Common myeloid progenitor, CD34-positive (primary cell): ENCODE measurements at regions not wholly inside any gene's neighbourhood (a gene's known extent, or its start where the extent isn't known, plus 50 kb on each side); places are given as distances from the start of the nearest gene placed in this dataset.

Experiments
- CTCF ChIA-PET: fragments of 350-600 bp; sonication (Branson Sonifier 250); formaldehyde crosslinking; loops from one replicate; lab custom pipeline; 2021; ENCODE audit warnings: antibody characterized with exemption; lab: Charles Lee
- POLR2A ChIA-PET: fragments of 350-600 bp; sonication (Branson Sonifier 250); formaldehyde crosslinking; loops from one replicate; lab custom pipeline; 2021; ENCODE audit warnings: antibody characterized with exemption; lab: Charles Lee
- DNase-seq, 3 donors: peaks; one replicate each; pipeline versions ENCODE4 v3.0.0 to v3.0.0-alpha.2; 2013
- H3K27ac ChIP-seq, 2 experiments: 1 replicate in 1 of 2; 2 replicates in 1 of 2; pipeline ENCODE4 v1.7.0; 2013; ENCODE audit warnings: inconsistent platforms in 2 of 2, low read length in 2 of 2, mild to moderate bottlenecking in 2 of 2, low read depth in 1 of 2, moderate library complexity in 1 of 2; ENCODE audit not compliant: severe bottlenecking in 2 of 2, insufficient read depth in 1 of 2, poor library complexity in 1 of 2
- H3K27me3 ChIP-seq, 5 experiments: replicated peaks in 2 of 5; 1 replicate in 3 of 5; 2 replicates in 2 of 5; pipeline versions ENCODE4 v1.6.1 to v1.7.0; 2013; ENCODE audit warnings: low read length in 4 of 5, mild to moderate bottlenecking in 2 of 5, moderate library complexity in 2 of 5, inconsistent platforms in 1 of 5; ENCODE audit not compliant: insufficient read depth in 5 of 5, control insufficient read depth in 4 of 5
- H3K36me3 ChIP-seq, 4 experiments: 1 replicate in 2 of 4; 2 replicates in 2 of 4; pipeline versions ENCODE4 v1.6.1 to v1.7.0; 2013; ENCODE audit warnings: low read length in 3 of 4, control low read depth in 1 of 4, mild to moderate bottlenecking in 1 of 4; ENCODE audit not compliant: control insufficient read depth in 4 of 4, insufficient read depth in 4 of 4
- H3K4me1 ChIP-seq, 4 experiments: 1 replicate in 3 of 4; 2 replicates in 1 of 4; pipeline versions ENCODE4 v1.6.1 to v1.7.1; 2013; ENCODE audit warnings: low read length in 3 of 4, mild to moderate bottlenecking in 3 of 4, control low read depth in 1 of 4, inconsistent platforms in 1 of 4, moderate library complexity in 1 of 4; ENCODE audit not compliant: control insufficient read depth in 4 of 4, insufficient read depth in 4 of 4; ENCODE audit errors: control extremely low read depth in 1 of 4
- H3K4me3 ChIP-seq, 7 experiments: 1 replicate in 4 of 7; 2 replicates in 3 of 7; pipeline versions ENCODE4 v1.5.1 to v1.7.0; 2013; ENCODE audit warnings: mild to moderate bottlenecking in 7 of 7, low read length in 6 of 7, moderate library complexity in 6 of 7, inconsistent platforms in 2 of 7, low read depth in 2 of 7, control low read depth in 1 of 7; ENCODE audit not compliant: insufficient read depth in 4 of 7, control insufficient read depth in 1 of 7; ENCODE audit errors: extremely low read depth in 1 of 7
- H3K9me3 ChIP-seq, 5 experiments: 1 replicate in 4 of 5; 2 replicates in 1 of 5; pipeline versions ENCODE4 v1.6.1 to v1.7.1; 2013; ENCODE audit warnings: low read length in 4 of 5, mild to moderate bottlenecking in 2 of 5, inconsistent platforms in 1 of 5, low read depth in 1 of 5, moderate library complexity in 1 of 5; ENCODE audit not compliant: control insufficient read depth in 4 of 5, insufficient read depth in 2 of 5; ENCODE audit errors: control extremely low read depth in 1 of 5
- WGBS: methylation state at CpG from one replicate; pipeline ENCODE4 v1.1.5; 2013; ENCODE audit not compliant: insufficient coverage; 5-methylcytosine and 5-hydroxymethylcytosine counted together

DNA sequence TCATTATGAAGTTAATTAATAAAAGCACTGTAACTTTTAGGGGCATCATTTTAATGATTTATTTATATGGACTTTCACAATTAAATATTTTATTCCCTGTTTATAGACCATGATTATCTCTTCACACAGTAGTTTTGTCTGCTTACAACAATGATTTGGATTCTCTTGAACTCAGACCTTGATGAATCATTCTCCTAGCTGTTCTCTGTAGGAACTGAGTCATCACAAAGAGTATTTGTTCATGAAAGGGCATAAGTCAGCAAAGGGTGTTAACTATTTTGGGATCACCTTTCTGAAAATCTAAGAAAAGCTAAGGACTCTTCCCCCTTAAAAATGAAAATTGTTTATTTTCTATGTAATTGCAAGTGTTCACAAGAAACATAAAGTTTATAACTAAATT, 461.1 kb upstream of the UBE2E3 start:
- Histone ChIP-seq H3K27ac (no peak overlapping the region), H3K4me3 (no peak overlapping the region), H3K9me3 (no peaks in the 10 kb centered on the region), H3K4me1 (no peaks in the 10 kb centered on the region), H3K36me3 (no peaks in the 10 kb centered on the region), H3K27me3 (no peaks in the 10 kb centered on the region)
- CTCF ChIA-PET, result interaction anchor here (1.2 kb wide), 1 partner anchor 10 kb away, joined by 3 read pairs; no protein-coding TSS in a partner anchor
- POLR2A ChIA-PET, result no interaction called here
- no peak for DNase-seq

DNA sequence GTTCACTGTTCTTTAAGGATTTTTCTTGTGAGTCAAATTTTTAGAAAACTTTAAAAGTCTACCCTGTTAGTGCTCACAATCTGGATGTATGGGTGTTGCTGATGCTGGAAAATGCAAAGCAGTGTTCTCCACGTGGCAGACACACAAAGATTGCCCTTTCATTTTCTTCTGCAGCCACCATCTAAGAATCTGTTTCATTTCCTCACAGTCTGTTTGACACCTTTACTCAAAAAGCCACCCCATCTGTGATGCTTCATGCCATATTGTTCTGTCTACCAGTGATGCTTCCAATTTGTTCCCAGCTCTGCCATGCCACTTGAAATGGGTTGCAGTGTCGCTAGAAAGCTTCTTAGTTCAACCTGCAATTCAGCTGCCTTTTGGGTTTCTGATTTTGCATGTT, 464.2 kb upstream of the UBE2E3 start:
- H3K4me1 ChIP-seq, result no peaks in the 10 kb centered on the region
- ChIA-PET CTCF (no interaction called here), POLR2A (no interaction called here)
- no peaks in the 10 kb centered on the region for H3K9me3 ChIP-seq
- WGBS, result 100% methylated on average over 1 of the region's 2 CpGs
- H3K27ac ChIP-seq, result no peak overlapping the region
- H3K36me3 ChIP-seq, result no peaks in the 10 kb centered on the region
- no peak for DNase-seq
- peaks cover 0 to 2% (median 0%) of the 10 kb centered on the region in 5 experiments for H3K27me3 ChIP-seq
- H3K4me3 ChIP-seq, result no peak overlapping the region

DNA sequence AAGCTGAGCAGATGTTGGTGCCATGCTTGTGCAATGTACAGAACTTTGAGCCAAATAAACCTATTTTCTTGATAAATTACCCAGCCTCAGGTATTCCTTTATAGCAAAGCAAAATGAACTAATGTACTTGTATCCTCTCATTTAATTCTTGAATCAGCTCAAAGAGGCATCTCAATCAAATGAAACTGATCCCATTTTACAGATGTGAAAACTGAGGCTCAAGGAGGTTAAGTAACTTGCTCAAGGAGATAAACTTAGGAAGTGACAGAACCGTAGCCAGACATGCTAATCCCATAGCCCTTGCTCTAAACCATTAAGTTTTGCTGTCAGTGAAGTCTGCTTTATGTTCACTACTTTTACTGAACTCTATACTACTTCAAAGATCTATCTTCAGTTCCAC, 467.0 kb upstream of the UBE2E3 start:
- WGBS, result 83% methylated on average over 1 of the region's 1 CpG
- H3K9me3 ChIP-seq, result no peaks in the 10 kb centered on the region
- no peak overlapping the region for H3K27ac ChIP-seq
- DNase-seq, result no peak
- no peaks in the 10 kb centered on the region for H3K4me1 ChIP-seq
- H3K27me3 ChIP-seq, result peaks cover 0 to 2% (median 0%) of the 10 kb centered on the region in 5 experiments
- H3K4me3 ChIP-seq, result no peak overlapping the region
- ChIA-PET CTCF (interaction anchor here (1.3 kb wide), 1 partner anchor 8 kb away, joined by 3 read pairs; no protein-coding TSS in a partner anchor), POLR2A (no interaction called here)
- no peaks in the 10 kb centered on the region for H3K36me3 ChIP-seq

DNA sequence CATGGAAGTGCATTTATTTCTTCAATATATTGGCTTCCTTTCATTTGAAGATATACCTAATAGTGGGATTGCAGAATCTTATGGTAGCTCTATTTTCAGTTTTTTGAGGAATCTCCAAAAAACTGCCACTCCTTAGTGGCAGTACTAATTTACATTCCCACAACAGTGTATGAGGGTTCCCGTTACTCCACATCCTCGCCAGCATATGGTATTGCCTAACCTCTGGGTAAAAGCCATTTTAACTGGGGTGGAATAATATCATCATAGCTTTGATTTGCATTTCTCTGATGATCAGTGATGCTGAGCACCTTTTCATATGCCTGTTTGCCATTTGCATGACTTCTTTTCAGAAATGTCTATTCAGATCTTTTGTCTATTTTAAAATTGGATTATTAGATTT, 471.9 kb upstream of the UBE2E3 start:
- no peaks in the 10 kb centered on the region for H3K9me3 ChIP-seq
- no peaks in the 10 kb centered on the region for H3K4me1 ChIP-seq
- ChIA-PET CTCF (no interaction called here), POLR2A (no interaction called here)
- H3K27me3 ChIP-seq, result peaks cover 0 to 2% (median 0%) of the 10 kb centered on the region in 5 experiments
- no peaks in the 10 kb centered on the region for H3K36me3 ChIP-seq
- DNase-seq, result no peak
- H3K27ac ChIP-seq, result no peak overlapping the region
- 100% methylated on average over 2 of the region's 2 CpGs for WGBS
- H3K4me3 ChIP-seq, result no peak overlapping the region

DNA sequence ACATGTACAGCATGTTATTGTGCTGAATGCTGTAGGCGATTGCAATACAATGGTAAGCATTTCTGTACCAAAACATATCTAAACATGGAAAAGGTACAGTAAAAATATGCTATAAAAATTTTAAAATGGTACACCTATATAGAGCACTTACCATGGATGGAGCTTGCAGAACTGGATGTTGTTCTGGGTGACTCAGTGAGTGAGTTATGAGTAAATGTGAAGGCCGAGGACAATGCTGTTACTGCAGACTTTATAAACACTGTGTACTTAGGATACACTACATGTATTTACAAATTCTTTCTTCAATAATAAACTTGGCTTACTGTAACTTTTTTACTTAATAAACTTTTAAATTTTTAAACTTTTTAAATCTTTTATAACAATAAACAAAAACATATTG, 473.4 kb upstream of the UBE2E3 start:
- CTCF ChIA-PET, result no interaction called here
- Histone ChIP-seq H3K27ac (no peak overlapping the region), H3K27me3 (no peaks in the 10 kb centered on the region), H3K9me3 (no peaks in the 10 kb centered on the region), H3K4me3 (no peak overlapping the region), H3K4me1 (no peaks in the 10 kb centered on the region), H3K36me3 (no peaks in the 10 kb centered on the region)
- WGBS, result no CpG with 5 or more reads among the region's 2 CpGs
- DNase-seq, result no peak
- POLR2A ChIA-PET, result no interaction called here

DNA sequence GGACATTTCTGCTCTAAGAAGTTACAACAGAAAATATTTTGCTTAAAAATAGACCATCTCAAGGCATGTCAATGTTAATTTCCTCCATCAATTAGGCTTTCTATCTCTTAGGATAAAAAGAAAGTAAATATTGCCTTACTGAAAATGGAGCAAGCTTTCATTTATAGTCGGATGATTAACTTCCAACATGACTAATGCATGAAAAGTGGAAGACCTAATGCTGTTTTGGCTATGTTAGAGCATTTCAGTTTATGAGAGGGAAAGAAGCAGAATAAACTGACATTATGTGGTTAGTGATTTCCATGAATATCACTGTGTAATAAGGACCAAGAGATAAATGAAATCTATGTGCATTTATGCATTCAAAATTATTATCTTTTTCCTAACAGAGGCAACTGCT, 475.2 kb upstream of the UBE2E3 start:
- Histone ChIP-seq H3K9me3 (no peaks in the 10 kb centered on the region), H3K36me3 (no peaks in the 10 kb centered on the region), H3K4me1 (no peaks in the 10 kb centered on the region), H3K4me3 (no peak overlapping the region), H3K27me3 (no peaks in the 10 kb centered on the region), H3K27ac (no peak overlapping the region)
- CTCF ChIA-PET, result no interaction called here
- POLR2A ChIA-PET, result no interaction called here
- no peak for DNase-seq
- WGBS, result 100% methylated on average over 1 of the region's 1 CpG

DNA sequence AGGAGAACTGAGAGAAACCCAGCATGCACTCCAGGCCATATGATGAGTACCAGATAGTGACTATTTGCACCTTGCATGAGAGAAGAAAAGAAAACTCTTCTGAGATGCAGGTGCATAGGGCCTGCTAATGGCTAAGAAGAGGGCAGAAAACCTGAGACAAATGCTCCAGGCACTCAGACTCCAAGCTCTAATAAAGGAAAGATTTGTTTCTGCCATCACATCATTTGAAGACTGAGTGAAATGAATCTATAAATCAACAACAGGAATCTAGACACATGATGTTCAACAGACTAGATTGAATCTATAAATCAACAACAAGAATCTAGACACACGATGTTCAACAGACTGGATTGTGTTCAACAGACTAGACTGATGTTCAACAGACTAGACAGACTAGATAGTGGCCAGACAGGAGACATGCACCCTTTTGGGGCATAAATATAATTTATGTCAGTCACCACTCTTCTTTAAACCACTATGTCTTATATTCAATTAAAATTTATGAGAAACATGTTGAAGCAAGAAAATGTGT, 482.7 kb upstream of the UBE2E3 start:
- ChIA-PET CTCF (no interaction called here), POLR2A (no interaction called here)
- Histone ChIP-seq H3K27me3 (no peaks in the 10 kb centered on the region), H3K9me3 (peaks cover 0 to 2% (median 0%) of the 10 kb centered on the region in 5 experiments), H3K27ac (no peak overlapping the region), H3K36me3 (no peaks in the 10 kb centered on the region), H3K4me3 (no peak overlapping the region), H3K4me1 (no peaks in the 10 kb centered on the region)
- WGBS, result 100% methylated on average over 1 of the region's 1 CpG
- no peak for DNase-seq
